Type B pancreatic cell (in vitro differentiated cells): ENCODE measurements at regions not wholly inside any gene's neighbourhood (a gene's known extent, or its start where the extent isn't known, plus 50 kb on each side); places are given as distances from the start of the nearest gene placed in this dataset.
A peak's percentile ranks its signal among the peaks of the same experiment; 100 is the strongest.

Experiments used
- DNase-seq: peaks from one replicate; pipeline ENCODE4 v3.0.0; 2021; ENCODE audit warnings: mixed read lengths; ENCODE audit not compliant: unreplicated experiment; ENCODE audit errors: extremely low spot score
- H3K27ac Mint-ChIP-seq: 2 replicates; pipeline ENCODE4 v1.8.0; 2021; ENCODE audit warnings: mild to moderate bottlenecking, mixed read lengths
- H3K27me3 Mint-ChIP-seq: 2 replicates; pipeline ENCODE4 v1.8.0; 2021; ENCODE audit warnings: mixed read lengths
- H3K36me3 Mint-ChIP-seq: 2 replicates; pipeline ENCODE4 v1.8.0; 2021; ENCODE audit warnings: mixed read lengths
- H3K4me1 Mint-ChIP-seq: one replicate; pipeline ENCODE4 v1.8.0; 2021; ENCODE audit warnings: mixed read lengths; ENCODE audit not compliant: unreplicated experiment
- H3K4me3 Mint-ChIP-seq: 2 replicates; pipeline ENCODE4 v1.8.0; 2021; ENCODE audit warnings: mild to moderate bottlenecking, mixed read lengths
- H3K9me3 Mint-ChIP-seq: 2 replicates; pipeline ENCODE4 v1.8.0; 2021; ENCODE audit warnings: mixed read lengths
- CTCF ChIP-seq: fragments of 200-600 bp; sonication (generic); conservative IDR thresholded peaks from 2 replicates; pipeline ENCODE4 v1.5.0; 2021; ENCODE audit warnings: antibody characterized with exemption, mild to moderate bottlenecking

- DNase-seq = no peak
- no peaks in the 10 kb centered on the region for H3K36me3 Mint-ChIP-seq
- no peaks in the 10 kb centered on the region for H3K27me3 Mint-ChIP-seq
- no peak overlapping the region for H3K4me3 Mint-ChIP-seq
- peaks cover 10% of the 10 kb centered on the region for H3K9me3 Mint-ChIP-seq
- H3K4me1 Mint-ChIP-seq = peaks cover 16% of the 10 kb centered on the region
- no peak for TF ChIP-seq CTCF
- peak overlapping the region; percentile 76 for H3K27ac Mint-ChIP-seq
These were observed 50.3 kb upstream of the ATP13A3 start for GRCh38 chr3:194536871-194537637.
